H9 (cell line): ENCODE measurements at regions not wholly inside any gene's neighbourhood (a gene's known extent, or its start where the extent isn't known, plus 50 kb on each side); places are given as distances from the start of the nearest gene placed in this dataset.

ENCODE experiments used
- DNase-seq: peaks from one replicate; pipeline ENCODE4 v3.0.0-alpha.2; 2017
- H2AFZ ChIP-seq: one replicate; pipeline ENCODE4 v1.6.1; 2013; ENCODE audit warnings: mild to moderate bottlenecking, low read length, control low read depth, moderate library complexity
- H2AK5ac ChIP-seq: 2 replicates; pipeline ENCODE4 v1.6.1; 2013; ENCODE audit warnings: low read length, control low read depth, mixed read lengths; ENCODE audit not compliant: insufficient read length
- H2BK120ac ChIP-seq: one replicate; pipeline ENCODE4 v1.6.1; 2013; ENCODE audit warnings: low read depth, mild to moderate bottlenecking, low read length, control low read depth, inconsistent platforms; ENCODE audit not compliant: poor library complexity, severe bottlenecking
- H2BK12ac ChIP-seq: 2 replicates; pipeline ENCODE4 v1.6.1; 2013; ENCODE audit warnings: low read length, control low read depth, mixed read lengths, low read depth; ENCODE audit not compliant: insufficient read length
- H2BK15ac ChIP-seq: 2 replicates; pipeline ENCODE4 v1.6.1; 2013; ENCODE audit warnings: low read depth, low read length, control low read depth
- H2BK20ac ChIP-seq: one replicate; pipeline ENCODE4 v1.6.1; 2013; ENCODE audit warnings: low read depth, mild to moderate bottlenecking, low read length, control low read depth, inconsistent platforms; ENCODE audit not compliant: poor library complexity, severe bottlenecking
- H2BK5ac ChIP-seq: 2 replicates; pipeline ENCODE4 v1.6.1; 2013; ENCODE audit warnings: low read length, control low read depth, mixed read lengths; ENCODE audit not compliant: insufficient read length
- H3K14ac ChIP-seq: 2 replicates; pipeline ENCODE4 v1.6.1; 2013; ENCODE audit warnings: low read length, control low read depth; ENCODE audit not compliant: insufficient read depth
- H3K18ac ChIP-seq: 2 replicates; pipeline ENCODE4 v1.6.1; 2013; ENCODE audit warnings: low read depth, mild to moderate bottlenecking, mixed read lengths, low read length, control low read depth; ENCODE audit not compliant: insufficient read length
- H3K23ac ChIP-seq: 2 replicates; pipeline ENCODE4 v1.6.1; 2013; ENCODE audit warnings: low read length, control low read depth, mixed read lengths, low read depth; ENCODE audit not compliant: insufficient read length
- H3K23me2 ChIP-seq: 2 replicates; pipeline ENCODE4 v1.6.1; 2013; ENCODE audit warnings: low read depth, mild to moderate bottlenecking, mixed read lengths, low read length, control low read depth; ENCODE audit not compliant: insufficient read length, poor library complexity, severe bottlenecking
- H3K27ac ChIP-seq: 2 replicates; pipeline ENCODE4 v1.5.1; 2013; ENCODE audit warnings: low read length, control low read depth, mixed read lengths, low read depth; ENCODE audit not compliant: insufficient read length
- H3K27me3 ChIP-seq: 2 replicates; pipeline ENCODE4 v1.6.1; 2013; ENCODE audit warnings: low read length, control low read depth, inconsistent platforms; ENCODE audit not compliant: insufficient read depth
- H3K4ac ChIP-seq: 2 replicates; pipeline ENCODE4 v1.6.1; 2013; ENCODE audit warnings: low read depth, mild to moderate bottlenecking, control low read depth, inconsistent platforms, low read length, moderate library complexity
- H3K4me1 ChIP-seq: 2 replicates; pipeline ENCODE4 v1.6.1; 2013; ENCODE audit warnings: low read length, control low read depth, inconsistent platforms; ENCODE audit not compliant: insufficient read depth
- H3K4me2 ChIP-seq: 2 replicates; pipeline ENCODE4 v1.6.1; 2013; ENCODE audit warnings: low read length, control low read depth, mixed read lengths; ENCODE audit not compliant: insufficient read length, insufficient read depth
- H3K56ac ChIP-seq: 2 replicates; pipeline ENCODE4 v1.6.1; 2013; ENCODE audit warnings: low read depth, mild to moderate bottlenecking, mixed read lengths, low read length, control low read depth; ENCODE audit not compliant: insufficient read length
- H3K79me1 ChIP-seq: 2 replicates; pipeline ENCODE4 v1.6.1; 2013; ENCODE audit warnings: low read depth, mild to moderate bottlenecking, moderate library complexity, low read length, control low read depth, inconsistent platforms; ENCODE audit not compliant: insufficient read depth, poor library complexity, severe bottlenecking
- H3K79me2 ChIP-seq: 2 replicates; pipeline ENCODE4 v1.6.1; 2013; ENCODE audit warnings: low read length, control low read depth, inconsistent platforms; ENCODE audit not compliant: insufficient read depth
- H3K9ac ChIP-seq: 2 replicates; pipeline ENCODE4 v1.6.1; 2013; ENCODE audit warnings: low read length, control low read depth, mixed read lengths; ENCODE audit not compliant: insufficient read length; ENCODE audit errors: extremely low read depth
- H3K9me3 ChIP-seq: one replicate; pipeline ENCODE4 v1.6.1; 2013; ENCODE audit warnings: low read depth, low read length, inconsistent platforms; ENCODE audit not compliant: control insufficient read depth
- H3T11ph ChIP-seq: one replicate; pipeline ENCODE4 v1.6.1; 2013; ENCODE audit warnings: mild to moderate bottlenecking, low read length, control low read depth, inconsistent platforms
- H4K20me1 ChIP-seq: one replicate; pipeline ENCODE4 v1.6.1; 2013; ENCODE audit not compliant: control insufficient read depth, insufficient read length, insufficient read depth
- H4K5ac ChIP-seq: 2 replicates; pipeline ENCODE4 v1.6.1; 2013; ENCODE audit warnings: low read depth, mild to moderate bottlenecking, mixed read lengths, low read length, control low read depth; ENCODE audit not compliant: insufficient read length
- H4K8ac ChIP-seq: replicated peaks from 2 replicates; pipeline ENCODE4 v1.6.1; 2013; ENCODE audit warnings: low read length, control low read depth, mixed read lengths, low read depth; ENCODE audit not compliant: insufficient read length
- H4K91ac ChIP-seq: 2 replicates; pipeline ENCODE4 v1.6.1; 2013; ENCODE audit warnings: low read depth, mild to moderate bottlenecking, moderate library complexity, mixed read lengths, low read length, control low read depth; ENCODE audit not compliant: insufficient read length
- H3K27ac Mint-ChIP-seq, 3 experiments: 2 replicates in 2 of 3; 3 replicates in 1 of 3; pipeline ENCODE4 v1.8.0; 2020 to 2021; ENCODE audit warnings: mixed read lengths in 3 of 3, mild to moderate bottlenecking in 1 of 3, moderate library complexity in 1 of 3
- H3K27me3 Mint-ChIP-seq: 2 replicates; pipeline ENCODE4 v1.8.0; 2021; ENCODE audit warnings: low read depth, mild to moderate bottlenecking, moderate library complexity, mixed read lengths
- H3K36me3 Mint-ChIP-seq, 3 experiments: 2 replicates in 2 of 3; 3 replicates in 1 of 3; pipeline ENCODE4 v1.8.0; 2020 to 2021; ENCODE audit warnings: low read depth in 3 of 3, mixed read lengths in 3 of 3; ENCODE audit not compliant: insufficient read depth in 1 of 3
- H3K4me1 Mint-ChIP-seq, 2 experiments: 2 replicates each; pipeline ENCODE4 v1.8.0; 2020; ENCODE audit warnings: mixed read lengths in 2 of 2
- H3K4me3 Mint-ChIP-seq, 2 experiments: 2 replicates in 1 of 2; 3 replicates in 1 of 2; pipeline ENCODE4 v1.8.0; 2020 to 2021; ENCODE audit warnings: mild to moderate bottlenecking in 2 of 2, mixed read lengths in 2 of 2, moderate library complexity in 1 of 2
- H3K9me3 Mint-ChIP-seq, 2 experiments: 2 replicates in 1 of 2; 3 replicates in 1 of 2; pipeline ENCODE4 v1.8.0; 2020; ENCODE audit warnings: mild to moderate bottlenecking in 2 of 2, mixed read lengths in 2 of 2, moderate library complexity in 1 of 2
- CTCF ChIP-seq: fragments of 200-600 bp; sonication (generic); conservative IDR thresholded peaks from 3 replicates; pipeline ENCODE4 v1.8.0; 2021; ENCODE audit warnings: antibody characterized with exemption, mild to moderate bottlenecking
- WGBS: extraction: QIAGEN DNeasy Blood & Tissue Kit; methylation state at CpG from one replicate; pipeline ENCODE4 v1.1.7; 2013; ENCODE audit warnings: missing lambda C conversion rate, low lambda C conversion rate, mixed read lengths; ENCODE audit not compliant: insufficient read length; ENCODE audit errors: extremely low coverage; 5-methylcytosine and 5-hydroxymethylcytosine counted together

GRCh38 chr1:90850898-90851710 lies 134.0 kb upstream of the BARHL2 start:
- peaks cover 15% of the 10 kb centered on the region for H3K23me2 ChIP-seq
- H2BK20ac ChIP-seq: no peak overlapping the region
- H3K4me1 ChIP-seq: no peaks in the 10 kb centered on the region; the same call in 1 of the 2 replicates
- no peak overlapping the region for H2AK5ac ChIP-seq
- no peak overlapping the region for H2BK12ac ChIP-seq
- H3T11ph ChIP-seq: no peak overlapping the region
- DNase-seq: peak; percentile 83
- no peak overlapping the region for H3K56ac ChIP-seq
- H2BK15ac ChIP-seq: no peak overlapping the region
- H3K27ac Mint-ChIP-seq: no peak overlapping the region
- H3K9me3 Mint-ChIP-seq: no peaks in the 10 kb centered on the region
- H3K23ac ChIP-seq: no peak overlapping the region
- H4K20me1 ChIP-seq: no peaks in the 10 kb centered on the region
- no peaks in the 10 kb centered on the region for H3K79me2 ChIP-seq
- peaks cover 68% of the 10 kb centered on the region for H3K27me3 Mint-ChIP-seq
- no peaks in the 10 kb centered on the region for H3K9me3 ChIP-seq
- no peak overlapping the region for H2BK120ac ChIP-seq
- peaks cover 23% of the 10 kb centered on the region for H3K27me3 ChIP-seq
- peak overlapping the region; percentile 98 for H3K4me2 ChIP-seq
- WGBS: no CpG with 5 or more reads among the region's 79 CpGs
- H3K36me3 Mint-ChIP-seq: no peaks in the 10 kb centered on the region; a peak in 1 of 7 replicates
- H3K9ac ChIP-seq: no peak overlapping the region
- no peak overlapping the region for H2BK5ac ChIP-seq
- peak; percentile 86 for TF ChIP-seq CTCF
- H4K5ac ChIP-seq: no peak overlapping the region
- no peak overlapping the region; the same call in 1 of the 2 replicates for H3K14ac ChIP-seq
- H3K27ac ChIP-seq: no peak overlapping the region
- H3K18ac ChIP-seq: no peak overlapping the region
- H3K4ac ChIP-seq: no peak overlapping the region
- peaks cover 7 to 15% of the 10 kb centered on the region in 2 experiments for H3K4me1 Mint-ChIP-seq
- H3K79me1 ChIP-seq: no peaks in the 10 kb centered on the region
- peak overlapping the region; percentile 71 to 84 for H3K4me3 Mint-ChIP-seq
- no peak overlapping the region for H4K8ac ChIP-seq
- no peak overlapping the region for H2AFZ ChIP-seq
- H4K91ac ChIP-seq: no peak overlapping the region
